AG09309 (cell line): ENCODE measurements at regions not wholly inside any gene's neighbourhood (a gene's known extent, or its start where the extent isn't known, plus 50 kb on each side); places are given as distances from the start of the nearest gene placed in this dataset.

Experiments
- DNase-seq: peaks from one replicate; pipeline ENCODE4 v3.0.0-alpha.2; 2010; ENCODE audit warnings: low read depth
- H3K4me3 ChIP-seq: 2 replicates; pipeline ENCODE4 v1.5.1; 2011; ENCODE audit warnings: mild to moderate bottlenecking, low read depth, low read length, moderate library complexity; ENCODE audit not compliant: control insufficient read depth
- TF ChIP-seq, protein P1 (sequence below): IDR thresholded peaks from 2 replicates; pipeline ENCODE4 v1.5.1; 2011; ENCODE audit warnings: mild to moderate bottlenecking, low read depth, low read length, inconsistent platforms; ENCODE audit not compliant: insufficient read depth, control insufficient read depth; ENCODE audit errors: missing control alignments

DNA sequence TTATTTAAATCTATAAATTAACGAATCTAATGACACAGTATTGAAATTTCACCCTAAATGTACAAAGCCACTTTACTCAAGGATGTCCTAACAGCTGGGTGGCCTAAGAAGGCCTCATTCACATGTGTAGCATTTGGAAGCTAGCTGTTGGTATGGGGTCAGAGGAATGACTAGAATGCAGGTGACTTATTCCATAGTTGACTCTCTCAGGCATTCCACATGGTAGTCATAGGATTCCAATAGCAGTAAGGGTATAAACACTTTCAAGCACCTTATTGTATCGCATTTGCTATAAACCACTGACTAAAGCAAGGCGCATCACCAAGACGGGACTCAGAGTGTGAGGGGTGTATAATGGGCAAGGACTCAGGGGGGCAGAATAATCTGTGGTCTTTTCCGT lies 294.8 kb upstream of the EPHA3 start:
- no peak for DNase-seq
- TF ChIP-seq, protein P1, sequence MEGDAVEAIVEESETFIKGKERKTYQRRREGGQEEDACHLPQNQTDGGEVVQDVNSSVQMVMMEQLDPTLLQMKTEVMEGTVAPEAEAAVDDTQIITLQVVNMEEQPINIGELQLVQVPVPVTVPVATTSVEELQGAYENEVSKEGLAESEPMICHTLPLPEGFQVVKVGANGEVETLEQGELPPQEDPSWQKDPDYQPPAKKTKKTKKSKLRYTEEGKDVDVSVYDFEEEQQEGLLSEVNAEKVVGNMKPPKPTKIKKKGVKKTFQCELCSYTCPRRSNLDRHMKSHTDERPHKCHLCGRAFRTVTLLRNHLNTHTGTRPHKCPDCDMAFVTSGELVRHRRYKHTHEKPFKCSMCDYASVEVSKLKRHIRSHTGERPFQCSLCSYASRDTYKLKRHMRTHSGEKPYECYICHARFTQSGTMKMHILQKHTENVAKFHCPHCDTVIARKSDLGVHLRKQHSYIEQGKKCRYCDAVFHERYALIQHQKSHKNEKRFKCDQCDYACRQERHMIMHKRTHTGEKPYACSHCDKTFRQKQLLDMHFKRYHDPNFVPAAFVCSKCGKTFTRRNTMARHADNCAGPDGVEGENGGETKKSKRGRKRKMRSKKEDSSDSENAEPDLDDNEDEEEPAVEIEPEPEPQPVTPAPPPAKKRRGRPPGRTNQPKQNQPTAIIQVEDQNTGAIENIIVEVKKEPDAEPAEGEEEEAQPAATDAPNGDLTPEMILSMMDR = no peak
- no peak overlapping the region for H3K4me3 ChIP-seq

- TF ChIP-seq, protein P1 = no peak
- DNase-seq = no peak
- no peak overlapping the region for H3K4me3 ChIP-seq
These were observed 291.0 kb upstream of the EPHA3 start for GRCh38 chr3:88816445-88816844.

DNA sequence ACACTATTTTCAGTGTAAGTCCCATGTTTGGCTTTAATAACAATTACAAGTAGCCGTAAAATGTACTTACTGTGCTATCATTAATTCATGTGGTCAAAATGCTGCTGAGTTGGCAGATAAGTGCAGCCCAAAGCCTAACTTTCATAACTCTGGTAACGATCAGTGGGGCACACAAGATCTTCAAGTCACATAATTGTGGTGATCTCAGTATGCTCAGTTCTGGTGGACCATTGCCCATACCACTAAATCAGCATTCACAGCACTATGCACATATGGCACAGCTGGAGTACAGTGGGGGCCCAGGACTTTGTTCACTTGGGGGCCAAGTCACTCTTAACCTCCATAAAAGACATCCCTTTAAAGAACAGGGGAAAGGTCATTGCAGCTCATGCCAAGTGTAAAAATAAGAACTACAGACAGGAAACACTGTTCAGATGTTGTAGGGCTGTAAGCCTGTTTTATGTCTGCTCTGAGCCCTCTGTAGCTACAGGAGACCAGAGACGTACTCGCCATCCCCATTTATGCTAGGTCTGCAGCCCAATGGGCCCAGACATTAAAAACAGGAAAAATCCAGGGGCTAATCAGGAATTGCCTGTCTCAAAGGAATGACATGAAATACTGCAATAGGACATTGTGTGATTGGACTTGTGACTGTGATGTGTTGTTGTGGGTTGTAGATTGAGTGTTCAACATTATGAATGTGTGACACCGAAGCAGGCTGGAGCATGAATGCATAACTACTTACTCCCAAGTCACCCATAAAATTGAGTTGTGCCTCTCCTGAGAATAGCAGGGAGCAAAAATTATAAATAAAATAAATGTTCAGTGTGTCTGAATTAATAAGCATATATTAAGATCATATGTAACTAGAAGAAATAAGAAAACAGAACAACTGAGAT lies 282.5 kb upstream of the EPHA3 start:
- no peak overlapping the region for H3K4me3 ChIP-seq
- no peak for DNase-seq
- TF ChIP-seq, protein P1 = no peak

DNA sequence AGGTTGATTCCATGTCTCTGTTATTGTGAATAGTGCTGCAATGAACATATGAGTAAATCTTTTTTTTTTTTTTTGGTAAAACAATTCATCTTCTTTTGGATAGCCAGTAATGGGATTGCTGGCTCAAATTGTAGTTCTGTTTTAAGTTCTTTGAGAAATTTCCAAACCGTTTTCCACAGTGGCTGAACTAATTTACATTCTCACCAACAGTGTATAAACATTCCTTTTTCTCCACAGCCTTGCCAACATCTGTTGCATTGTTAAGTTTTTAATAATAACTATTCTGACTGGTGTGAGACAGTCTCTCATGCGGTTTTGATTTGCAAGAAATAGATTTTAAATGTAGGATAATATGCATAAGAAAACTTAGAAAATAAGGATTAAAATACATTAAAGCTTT lies 279.0 kb upstream of the EPHA3 start:
- no peak for DNase-seq
- TF ChIP-seq, protein P1 = no peak
- H3K4me3 ChIP-seq = no peak overlapping the region

DNA sequence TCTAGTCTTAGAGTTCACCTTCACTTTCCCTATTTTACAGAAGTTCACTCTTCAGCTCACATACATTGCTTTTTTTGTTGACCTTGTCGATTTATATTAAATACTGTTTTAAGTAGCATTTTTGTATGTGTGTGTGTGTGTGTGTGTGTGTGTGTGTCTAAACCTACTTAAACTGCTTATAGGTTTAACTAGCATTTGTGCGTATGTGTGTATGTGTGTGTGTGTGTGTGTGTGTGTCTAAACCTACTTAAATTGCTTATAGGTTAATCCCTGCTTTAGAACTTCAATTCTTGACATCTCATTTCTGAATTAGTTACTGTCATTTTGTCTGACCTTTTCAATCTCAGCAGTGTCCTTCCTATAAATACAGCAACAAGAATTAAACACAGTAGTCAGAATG lies 254.8 kb upstream of the EPHA3 start:
- TF ChIP-seq, protein P1 = no peak
- H3K4me3 ChIP-seq = no peak overlapping the region
- no peak for DNase-seq

- TF ChIP-seq, protein P1 = no peak
- H3K4me3 ChIP-seq = no peak overlapping the region
- no peak for DNase-seq
These were observed 244.2 kb upstream of the EPHA3 start for GRCh38 chr3:88863196-88863595.
